ENCODE measurements at regions not wholly inside any gene's neighbourhood (a gene's known extent, or its start where the extent isn't known, plus 50 kb on each side); places are given as distances from the start of the nearest gene placed in this dataset.

- no peak overlapping the region for H3K4me2 ChIP-seq (ENCODE audit: insufficient read depth, low read length)
- H3K4me3 ChIP-seq (replicated peaks in 1 of 3; ENCODE audit: insufficient read depth in 1 of 3, low read depth in 1 of 3, low read length in 3 of 3), result no peak overlapping the region
- dilution Hi-C loops (cut with MboI; ENCODE audit: extremely low pct_ligation_motif_present, low sequenced_read_pairs) (no loop called here), intact Hi-C loops (cut with micrococcal nuclease) (no loop called here)
- no peaks in the 10 kb centered on the region for H3K79me2 ChIP-seq (ENCODE audit: control insufficient read depth, insufficient read depth, low read length)
- CTCF ChIA-PET, result interaction anchor here (2.4 kb wide), 1 partner anchor 52 kb away, joined by 7 read pairs; no protein-coding TSS in a partner anchor
- FAIRE-seq (no peak), DNase-seq (ENCODE audit: low read depth, low spot score) (no peak)
- TF ChIP-seq POLR2A (IDR thresholded peaks at IDR 0.05; ENCODE audit: low read depth, low read length) (no peak), MYC (IDR thresholded peaks at IDR 0.05; ENCODE audit: low read depth, low read length) (no peak), MAX (IDR thresholded peaks at IDR 0.05; ENCODE audit: insufficient read depth, insufficient read length) (no peak), EZH2 (IDR thresholded peaks at IDR 0.05; ENCODE audit: borderline replicate concordance, low read depth, low read length, severe bottlenecking) (no peak), JUN (IDR thresholded peaks at IDR 0.05; ENCODE audit: borderline replicate concordance, insufficient read depth, insufficient read length, low read depth) (no peak), CTCF (IDR thresholded peaks at IDR 0.05; ENCODE audit: extremely low read depth in 1 of 2, insufficient read depth in 1 of 2, low read depth in 1 of 2, low read length in 2 of 2) (no peak), POLR2AphosphoS5 (IDR thresholded peaks at IDR 0.05; ENCODE audit: insufficient read depth, low read depth, low read length) (no peak), FOS (IDR thresholded peaks at IDR 0.05; ENCODE audit: borderline replicate concordance, insufficient read depth, low read length) (no peak), GATA2 (IDR thresholded peaks at IDR 0.05; ENCODE audit: insufficient read depth, insufficient read length, low read depth, low read length) (no peak)
- POLR2A ChIA-PET, result no interaction called here
- no peak overlapping the region for H3K9ac ChIP-seq (replicated peaks; ENCODE audit: extremely low read depth, insufficient read depth, low read length)
- no peaks in the 10 kb centered on the region for H3K4me1 ChIP-seq (ENCODE audit: control insufficient read depth, extremely low read depth, insufficient read depth, low read length)
- peaks cover 13 to 17% of the 10 kb centered on the region in 2 experiments for H3K27me3 ChIP-seq (ENCODE audit: control insufficient read depth in 2 of 2, insufficient read depth in 2 of 2, low read length in 2 of 2)
- H3K9me1 ChIP-seq (replicated peaks; ENCODE audit: control insufficient read depth, extremely low read depth, insufficient read depth, low read length), result no peaks in the 10 kb centered on the region
- no peaks in the 10 kb centered on the region for H4K20me1 ChIP-seq (replicated peaks; ENCODE audit: control insufficient read depth, extremely low read depth, insufficient read depth, low read length)
- BruUV-seq (replicated peaks), result no TSS peak
- H2AFZ ChIP-seq (ENCODE audit: low read depth, low read length), result no peak overlapping the region
- H3K27ac ChIP-seq (ENCODE audit: insufficient read depth, low read depth, low read length), result no peak overlapping the region
- H3K9me3 ChIP-seq (replicated peaks; ENCODE audit: control insufficient read depth, insufficient read depth, low read length), result no peaks in the 10 kb centered on the region
- H3K36me3 ChIP-seq (ENCODE audit: control insufficient read depth in 2 of 2, extremely low read depth in 1 of 2, insufficient read depth in 2 of 2, low read length in 2 of 2), result no peaks in the 10 kb centered on the region
Observed at GRCh38 chr11:76260296-76260925, 54.1 kb upstream of the WNT11 start.
